H1 (cell line): ENCODE measurements at regions not wholly inside any gene's neighbourhood (a gene's known extent, or its start where the extent isn't known, plus 50 kb on each side); places are given as distances from the start of the nearest gene placed in this dataset.

Experiments used
- CTCF ChIA-PET: fragments of 300-600 bp; sonication (Branson Sonifier 250); formaldehyde crosslinking; loops from one replicate; lab custom pipeline; 2021; ENCODE audit not compliant: partially characterized antibody; lab: Charles Lee
- POLR2A ChIA-PET: fragments of 300-600 bp; sonication (Branson Sonifier 250); formaldehyde crosslinking; loops from one replicate; lab custom pipeline; 2021; ENCODE audit warnings: inconsistent platforms; ENCODE audit not compliant: partially characterized antibody; lab: Charles Lee
- DNase-seq, 2 experiments: peaks; one replicate each; pipeline versions ENCODE4 v3.0.0 to v3.0.0-alpha.2; 2010 to 2022; ENCODE audit warnings: low spot score in 2 of 2, low read depth in 1 of 2, mixed read lengths in 1 of 2
- FAIRE-seq: peaks from 2 replicates; lab custom pipeline; 2011; peaks lifted over from hg19 to GRCh38; lab: Jason Lieb, UNC
- H2AFZ ChIP-seq: 2 replicates; pipeline ENCODE4 v1.8.1; 2012; ENCODE audit warnings: low read length, inconsistent platforms
- H2AK5ac ChIP-seq: 2 replicates; pipeline ENCODE4 v1.6.1; 2013; ENCODE audit warnings: low read depth, low read length
- H2BK120ac ChIP-seq: replicated peaks from 2 replicates; pipeline ENCODE3; 2013; ENCODE audit warnings: low read depth, low read length, inconsistent platforms
- H2BK12ac ChIP-seq: 2 replicates; pipeline ENCODE4 v1.6.1; 2013; ENCODE audit warnings: low read depth, low read length
- H2BK15ac ChIP-seq: 2 replicates; pipeline ENCODE4 v1.6.1; 2013; ENCODE audit warnings: low read length
- H2BK20ac ChIP-seq: 2 replicates; pipeline ENCODE4 v1.6.1; 2013; ENCODE audit warnings: low read length
- H2BK5ac ChIP-seq: 2 replicates; pipeline ENCODE4 v1.6.1; 2013; ENCODE audit warnings: low read depth, low read length
- H3K14ac ChIP-seq: 2 replicates; pipeline ENCODE4 v1.6.1; 2013; ENCODE audit warnings: inconsistent platforms; ENCODE audit not compliant: insufficient read length
- H3K18ac ChIP-seq: 2 replicates; pipeline ENCODE4 v1.6.1; 2013; ENCODE audit warnings: low read length; ENCODE audit errors: extremely low read depth
- H3K23ac ChIP-seq: 2 replicates; pipeline ENCODE4 v1.6.1; 2013; ENCODE audit warnings: inconsistent platforms; ENCODE audit not compliant: insufficient read length
- H3K23me2 ChIP-seq: 2 replicates; pipeline ENCODE4 v1.6.1; 2013; ENCODE audit warnings: low read depth, low read length
- H3K27ac ChIP-seq: 2 replicates; pipeline ENCODE4 v1.6.1; 2011; ENCODE audit warnings: low read depth, low read length, inconsistent platforms
- H3K27me3 ChIP-seq, 4 experiments: replicated peaks in 1 of 4; 1 replicate in 1 of 4; 2 replicates in 3 of 4; pipeline versions ENCODE4 v1.6.1 to v1.8.1; 2011 to 2013; ENCODE audit warnings: low read length in 3 of 4, mild to moderate bottlenecking in 3 of 4, inconsistent platforms in 2 of 4, mixed read lengths in 2 of 4, moderate library complexity in 1 of 4; ENCODE audit not compliant: control insufficient read depth in 3 of 4, insufficient read depth in 3 of 4; ENCODE audit errors: extremely low read depth in 1 of 4
- H3K36me3 ChIP-seq, 4 experiments: 2 replicates each; pipeline versions ENCODE4 v1.6.1 to v1.8.1; 2011 to 2013; ENCODE audit warnings: mild to moderate bottlenecking in 4 of 4, low read length in 3 of 4, moderate library complexity in 2 of 4, control low read depth in 1 of 4, inconsistent platforms in 1 of 4; ENCODE audit not compliant: insufficient read depth in 4 of 4, control insufficient read depth in 2 of 4
- H3K4ac ChIP-seq: replicated peaks from 2 replicates; pipeline ENCODE3; 2013; ENCODE audit warnings: low read length, low read depth, mixed read lengths, inconsistent platforms; ENCODE audit not compliant: insufficient read length
- H3K4me1 ChIP-seq, 4 experiments: replicated peaks in 1 of 4; 1 replicate in 1 of 4; 2 replicates in 3 of 4; pipeline versions ENCODE4 v1.6.1 to v1.8.1; 2011 to 2013; ENCODE audit warnings: low read length in 3 of 4, inconsistent platforms in 2 of 4, mixed read lengths in 1 of 4; ENCODE audit not compliant: insufficient read depth in 4 of 4, control insufficient read depth in 3 of 4
- H3K4me2 ChIP-seq, 2 experiments: 2 replicates each; pipeline versions ENCODE4 v1.6.1 to v1.8.1; 2011 to 2013; ENCODE audit warnings: low read depth in 2 of 2, low read length in 2 of 2, control low read depth in 1 of 2, inconsistent platforms in 1 of 2, mild to moderate bottlenecking in 1 of 2; ENCODE audit not compliant: insufficient read depth in 1 of 2
- H3K4me3 ChIP-seq, 4 experiments: fragments of 200-600, 300-600 bp in 1 of 4; sonication (generic), shearing (Covaris generic), sonication (Bioruptor Twin) in 1 of 4; 2 replicates each; pipeline versions ENCODE4 v1.5.1 to v1.8.1; 2011 to 2016; ENCODE audit warnings: low read length in 4 of 4, low read depth in 3 of 4, control low read depth in 2 of 4, inconsistent platforms in 2 of 4, mild to moderate bottlenecking in 2 of 4, mixed read lengths in 1 of 4, moderate library complexity in 1 of 4; ENCODE audit not compliant: insufficient read depth in 2 of 4; ENCODE audit errors: extremely low read depth in 1 of 4
- H3K56ac ChIP-seq: replicated peaks from 2 replicates; pipeline ENCODE3; 2013; ENCODE audit warnings: low read depth, mild to moderate bottlenecking, mixed read lengths, low read length, inconsistent platforms; ENCODE audit not compliant: insufficient read length
- H3K79me1 ChIP-seq: 2 replicates; pipeline ENCODE4 v1.6.1; 2013; ENCODE audit warnings: low read depth, low read length, control low read depth
- H3K79me2 ChIP-seq, 2 experiments: 2 replicates each; pipeline versions ENCODE4 v1.6.1 to v1.8.1; 2012 to 2013; ENCODE audit warnings: low read length in 2 of 2, mild to moderate bottlenecking in 2 of 2, inconsistent platforms in 1 of 2; ENCODE audit not compliant: insufficient read depth in 2 of 2, control insufficient read depth in 1 of 2
- H3K9ac ChIP-seq, 4 experiments: replicated peaks in 1 of 4; 1 replicate in 1 of 4; 2 replicates in 3 of 4; pipeline versions ENCODE4 v1.6.1 to v1.8.1; 2011 to 2013; ENCODE audit warnings: low read depth in 3 of 4, low read length in 3 of 4, control low read depth in 2 of 4, mild to moderate bottlenecking in 2 of 4, moderate library complexity in 2 of 4, inconsistent platforms in 1 of 4; ENCODE audit errors: extremely low read depth in 1 of 4
- H3K9me3 ChIP-seq, 2 experiments: 2 replicates each; pipeline versions ENCODE4 v1.6.1 to v1.8.1; 2012 to 2013; ENCODE audit warnings: mild to moderate bottlenecking in 2 of 2, moderate library complexity in 2 of 2, control low read depth in 1 of 2, inconsistent platforms in 1 of 2, low read depth in 1 of 2, low read length in 1 of 2, mixed read lengths in 1 of 2; ENCODE audit not compliant: insufficient read depth in 2 of 2
- H4K20me1 ChIP-seq, 2 experiments: replicated peaks in 1 of 2; 2 replicates each; pipeline versions ENCODE3 to v1.8.1; 2011 to 2013; ENCODE audit warnings: inconsistent platforms in 2 of 2, low read length in 2 of 2, mild to moderate bottlenecking in 1 of 2; ENCODE audit not compliant: insufficient read depth in 2 of 2, control insufficient read depth in 1 of 2
- H4K5ac ChIP-seq: 2 replicates; pipeline ENCODE4 v1.6.1; 2013; ENCODE audit warnings: low read length, low read depth, mixed read lengths, inconsistent platforms; ENCODE audit not compliant: insufficient read length
- H4K8ac ChIP-seq: 2 replicates; pipeline ENCODE4 v1.8.0; 2013; ENCODE audit warnings: mild to moderate bottlenecking, moderate library complexity, low read length, inconsistent platforms; ENCODE audit not compliant: insufficient read depth; ENCODE audit errors: extremely low read depth
- H4K91ac ChIP-seq: replicated peaks from 2 replicates; pipeline ENCODE3; 2013; ENCODE audit warnings: low read length, mixed read lengths, inconsistent platforms; ENCODE audit not compliant: insufficient read length
- EGR1 ChIP-seq: IDR thresholded peaks from 2 replicates; pipeline ENCODE4 v1.6.1; 2011; ENCODE audit warnings: low read depth, low read length, borderline replicate concordance
- SIN3A ChIP-seq, 2 experiments: IDR thresholded peaks in 1 of 2; conservative IDR thresholded peaks in 1 of 2; 2 replicates each; pipeline ENCODE4 v1.6.1; 2011 to 2012; ENCODE audit warnings: low read length in 2 of 2, improper control_type of control experiment in 1 of 2, low read depth in 1 of 2, mild to moderate bottlenecking in 1 of 2
- SUZ12 ChIP-seq: fragments of 200-600 bp; sonication (generic); IDR thresholded peaks from 2 replicates; pipeline ENCODE4 v1.6.1; 2012; ENCODE audit warnings: mild to moderate bottlenecking, inconsistent platforms, low read length, moderate library complexity, mixed read lengths
- WGBS, 2 experiments: shearing (Covaris generic) in 1 of 2; methylation state at CpG; one replicate each; pipeline versions ENCODE4 v1.1.6 to v1.1.7; 2013 to 2015; ENCODE audit warnings: low lambda C conversion rate in 2 of 2, mixed read lengths in 2 of 2, inconsistent platforms in 1 of 2, low coverage in 1 of 2, missing lambda C conversion rate in 1 of 2; ENCODE audit not compliant: insufficient replicate concordance in 2 of 2, insufficient coverage in 1 of 2, insufficient read length in 1 of 2; ENCODE audit errors: extremely low coverage in 1 of 2, missing lambda C conversion rate in 1 of 2; 5-methylcytosine and 5-hydroxymethylcytosine counted together

GRCh38 chr1:175262621-175263020, 70.0 kb upstream of the KIAA0040 start:
- H3K23me2 ChIP-seq = no peaks in the 10 kb centered on the region
- no peak overlapping the region for H3K18ac ChIP-seq
- no peak overlapping the region for H4K91ac ChIP-seq
- H3K4me2 ChIP-seq = no peak overlapping the region
- no peak overlapping the region for H2BK5ac ChIP-seq
- H4K5ac ChIP-seq = no peak overlapping the region
- DNase-seq (no peak), FAIRE-seq (no peak)
- no peak overlapping the region for H4K8ac ChIP-seq
- no peaks in the 10 kb centered on the region for H3K79me1 ChIP-seq
- no peak overlapping the region for H3K56ac ChIP-seq
- no peaks in the 10 kb centered on the region for H4K20me1 ChIP-seq
- H3K4ac ChIP-seq = no peak overlapping the region
- H2AFZ ChIP-seq = no peak overlapping the region
- no peaks in the 10 kb centered on the region for H3K79me2 ChIP-seq
- no peak overlapping the region for H2BK20ac ChIP-seq
- no peak overlapping the region for H3K23ac ChIP-seq
- peaks cover 0 to 1% (median 0%) of the 10 kb centered on the region in 4 experiments; a peak in 1 of 7 replicates for H3K4me1 ChIP-seq
- no peak overlapping the region for H2BK120ac ChIP-seq
- 71% methylated on average over 1 of the region's 1 CpG; no CpG with 5 or more reads in 1 of the 2 experiments for WGBS, 2 experiments
- no peak overlapping the region for H3K4me3 ChIP-seq
- CTCF ChIA-PET = interaction anchor here (1.1 to 1.5 kb wide), 2 partner anchors 55 to 108 kb away, joined by 3 to 7 read pairs; no protein-coding TSS in a partner anchor
- H3K9ac ChIP-seq = no peak overlapping the region
- H3K27me3 ChIP-seq = no peaks in the 10 kb centered on the region
- no peak overlapping the region for H3K27ac ChIP-seq
- no peaks in the 10 kb centered on the region for H3K36me3 ChIP-seq
- TF ChIP-seq EGR1 = no peak
- no peak for TF ChIP-seq SUZ12
- TF ChIP-seq SIN3A (conservative IDR thresholded peaks at IDR 0.05 in 1 of 2, IDR thresholded peaks at IDR 0.05 in 1 of 2; ENCODE audit: low read depth in 1 of 2, low read length in 2 of 2) = no peak
- H2BK12ac ChIP-seq = no peak overlapping the region
- no peak overlapping the region for H2BK15ac ChIP-seq
- H3K14ac ChIP-seq = no peak overlapping the region
- POLR2A ChIA-PET = no interaction called here
- no peak overlapping the region for H2AK5ac ChIP-seq
- H3K9me3 ChIP-seq = no peaks in the 10 kb centered on the region
